AG04450 (cell line): ENCODE measurements at regions not wholly inside any gene's neighbourhood (a gene's known extent, or its start where the extent isn't known, plus 50 kb on each side); places are given as distances from the start of the nearest gene placed in this dataset.

Experiments
- CTCF ChIA-PET: fragments of 300-600, 350-600 bp; formaldehyde crosslinking; extraction: SDS; loops from one replicate; lab custom pipeline; 2022; ENCODE audit warnings: antibody characterized with exemption, inconsistent platforms; lab: Charles Lee
- POLR2A ChIA-PET: fragments of 350-600 bp; formaldehyde crosslinking; extraction: SDS; loops from one replicate; lab custom pipeline; 2021; ENCODE audit warnings: antibody characterized with exemption, inconsistent platforms; lab: Yijun Ruan, JAX
- DNase-seq: peaks from one replicate; pipeline ENCODE4 v3.0.0-alpha.2; 2011; ENCODE audit warnings: low read depth, low spot score
- H3K27ac ChIP-seq: one replicate; pipeline ENCODE4 v1.5.1; 2012; ENCODE audit warnings: low read depth, low read length, control low read depth
- H3K27me3 ChIP-seq: one replicate; pipeline ENCODE4 v1.6.0; 2012; ENCODE audit warnings: low read length; ENCODE audit not compliant: control insufficient read depth, insufficient read depth
- H3K4me3 ChIP-seq: 2 replicates; pipeline ENCODE4 v1.5.1; 2011; ENCODE audit warnings: mild to moderate bottlenecking, low read depth, low read length, control low read depth
- H3K9me3 ChIP-seq: 2 replicates; pipeline ENCODE4 v1.5.1; 2012; ENCODE audit warnings: low read length; ENCODE audit not compliant: control insufficient read depth, insufficient read depth
- TF ChIP-seq, protein P1 (sequence below): IDR thresholded peaks from 2 replicates; pipeline ENCODE4 v1.5.1; 2011; ENCODE audit warnings: low read depth, low read length, control low read depth, inconsistent platforms

DNA sequence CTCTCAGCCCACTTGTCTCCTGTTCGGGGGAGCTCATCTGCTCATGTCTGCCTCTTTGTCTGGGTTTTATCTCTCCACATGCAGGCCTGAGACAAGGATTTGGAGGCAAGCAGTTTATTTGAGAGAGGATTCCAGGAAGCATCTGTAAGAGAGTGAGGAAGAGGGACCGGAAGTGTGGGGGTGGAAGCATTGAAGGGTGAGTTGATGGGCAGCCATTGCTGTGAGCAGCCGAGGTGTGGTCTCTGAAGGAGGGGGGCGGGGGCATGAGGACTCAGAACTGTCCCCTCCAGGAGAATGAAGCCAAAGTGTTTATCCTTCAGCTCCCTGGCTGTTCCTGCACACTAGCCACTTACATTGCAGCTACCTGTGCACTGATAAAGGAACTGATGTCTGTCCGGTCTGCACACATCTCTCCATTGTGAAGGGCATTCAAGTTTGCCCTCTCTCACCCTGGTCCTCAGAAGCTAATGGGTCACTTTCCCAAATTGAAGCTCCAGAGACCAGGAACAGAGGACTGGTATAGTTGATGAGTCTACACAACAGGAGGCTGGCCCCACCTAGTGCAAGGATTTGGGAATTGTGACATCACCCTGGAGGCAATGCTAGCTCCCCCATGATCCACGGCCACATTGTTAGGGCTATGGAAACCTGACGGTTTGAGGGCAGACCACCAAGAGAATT lies 100.5 kb upstream of the FOXA2 start:
- no peak for DNase-seq
- TF ChIP-seq, protein P1, sequence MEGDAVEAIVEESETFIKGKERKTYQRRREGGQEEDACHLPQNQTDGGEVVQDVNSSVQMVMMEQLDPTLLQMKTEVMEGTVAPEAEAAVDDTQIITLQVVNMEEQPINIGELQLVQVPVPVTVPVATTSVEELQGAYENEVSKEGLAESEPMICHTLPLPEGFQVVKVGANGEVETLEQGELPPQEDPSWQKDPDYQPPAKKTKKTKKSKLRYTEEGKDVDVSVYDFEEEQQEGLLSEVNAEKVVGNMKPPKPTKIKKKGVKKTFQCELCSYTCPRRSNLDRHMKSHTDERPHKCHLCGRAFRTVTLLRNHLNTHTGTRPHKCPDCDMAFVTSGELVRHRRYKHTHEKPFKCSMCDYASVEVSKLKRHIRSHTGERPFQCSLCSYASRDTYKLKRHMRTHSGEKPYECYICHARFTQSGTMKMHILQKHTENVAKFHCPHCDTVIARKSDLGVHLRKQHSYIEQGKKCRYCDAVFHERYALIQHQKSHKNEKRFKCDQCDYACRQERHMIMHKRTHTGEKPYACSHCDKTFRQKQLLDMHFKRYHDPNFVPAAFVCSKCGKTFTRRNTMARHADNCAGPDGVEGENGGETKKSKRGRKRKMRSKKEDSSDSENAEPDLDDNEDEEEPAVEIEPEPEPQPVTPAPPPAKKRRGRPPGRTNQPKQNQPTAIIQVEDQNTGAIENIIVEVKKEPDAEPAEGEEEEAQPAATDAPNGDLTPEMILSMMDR: no peak
- ChIA-PET CTCF (interaction anchor here (1.0 to 13.2 kb wide), 6 partner anchors 10 to 656 kb away, joined by 3 to 270 read pairs (median 4); no protein-coding TSS in a partner anchor), POLR2A (interaction anchor here (0.8 kb wide), 1 partner anchor 1080 kb away, joined by 6 read pairs; no protein-coding TSS in a partner anchor)
- H3K27me3 ChIP-seq: no peaks in the 10 kb centered on the region
- H3K27ac ChIP-seq: no peak overlapping the region
- H3K4me3 ChIP-seq: no peak overlapping the region
- no peaks in the 10 kb centered on the region for H3K9me3 ChIP-seq

DNA sequence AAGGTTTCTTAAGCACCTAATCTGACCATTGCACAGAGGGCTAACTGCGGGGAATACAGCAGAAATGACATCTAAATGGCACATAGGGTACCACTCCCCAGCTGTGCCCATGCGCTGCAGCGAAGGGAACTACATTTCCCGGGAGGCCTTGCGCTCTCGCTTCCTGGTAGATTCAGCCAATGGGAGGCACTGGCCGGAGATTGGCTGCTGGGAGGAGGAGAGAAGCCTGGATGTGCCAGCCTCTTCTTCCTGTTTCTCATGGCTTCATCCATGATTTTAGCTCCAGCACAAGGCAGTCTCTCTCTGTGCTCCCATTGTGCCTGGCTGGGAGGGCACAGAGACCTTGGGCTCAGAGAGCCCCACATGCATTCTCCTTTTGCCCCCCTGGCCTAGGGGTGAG lies 101.7 kb upstream of the FOXA2 start:
- peak; percentile 6 for DNase-seq
- Histone ChIP-seq H3K4me3 (no peak overlapping the region), H3K27me3 (no peaks in the 10 kb centered on the region), H3K9me3 (no peaks in the 10 kb centered on the region), H3K27ac (no peak overlapping the region)
- TF ChIP-seq, protein P1: no peak
- CTCF ChIA-PET: interaction anchor here (3.5 to 13.2 kb wide), 2 partner anchors 347 to 655 kb away, joined by 32 to 270 read pairs; no protein-coding TSS in a partner anchor
- POLR2A ChIA-PET: no interaction called here

DNA sequence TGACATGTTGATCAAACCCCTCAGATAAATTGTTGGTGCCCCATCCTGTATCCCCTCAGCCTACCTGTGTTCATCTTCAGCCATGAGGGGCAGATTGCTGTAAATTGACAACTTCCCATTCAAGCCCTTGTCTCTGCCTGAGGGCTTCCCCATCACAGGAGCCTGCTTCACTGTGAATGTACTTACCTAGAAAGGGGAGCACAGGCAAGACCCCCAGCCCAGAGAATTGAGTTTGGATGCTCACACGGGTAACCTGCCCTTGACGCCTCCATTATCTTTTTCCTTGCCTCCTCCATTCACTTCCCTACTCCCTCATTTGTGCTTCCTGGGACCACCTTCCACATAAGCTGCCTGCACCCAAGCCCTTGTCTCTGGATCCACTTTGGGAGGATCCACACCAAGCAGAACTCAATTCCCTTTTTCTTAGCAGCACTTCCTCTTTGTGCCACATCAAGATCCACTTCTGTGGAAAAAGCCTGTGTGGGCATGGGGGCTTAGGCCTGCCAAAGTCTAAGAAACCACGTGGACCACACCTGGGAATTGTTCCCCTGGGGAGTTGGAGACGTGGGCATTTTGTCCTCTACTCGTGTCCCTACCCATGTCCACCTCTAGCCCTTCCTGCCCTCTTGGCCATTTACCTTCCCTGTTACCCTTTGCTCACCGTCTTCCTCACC lies 103.4 kb upstream of the FOXA2 start:
- no peaks in the 10 kb centered on the region; the same call in 1 of the 2 replicates for H3K9me3 ChIP-seq
- no peak overlapping the region for H3K4me3 ChIP-seq
- no peak overlapping the region for H3K27ac ChIP-seq
- POLR2A ChIA-PET: no interaction called here
- DNase-seq: no peak
- CTCF ChIA-PET: interaction anchor here (0.6 to 13.2 kb wide), 3 partner anchors 11 to 662 kb away, joined by 3 to 270 read pairs (median 3); no protein-coding TSS in a partner anchor
- H3K27me3 ChIP-seq: no peaks in the 10 kb centered on the region
- TF ChIP-seq, protein P1: no peak

DNA sequence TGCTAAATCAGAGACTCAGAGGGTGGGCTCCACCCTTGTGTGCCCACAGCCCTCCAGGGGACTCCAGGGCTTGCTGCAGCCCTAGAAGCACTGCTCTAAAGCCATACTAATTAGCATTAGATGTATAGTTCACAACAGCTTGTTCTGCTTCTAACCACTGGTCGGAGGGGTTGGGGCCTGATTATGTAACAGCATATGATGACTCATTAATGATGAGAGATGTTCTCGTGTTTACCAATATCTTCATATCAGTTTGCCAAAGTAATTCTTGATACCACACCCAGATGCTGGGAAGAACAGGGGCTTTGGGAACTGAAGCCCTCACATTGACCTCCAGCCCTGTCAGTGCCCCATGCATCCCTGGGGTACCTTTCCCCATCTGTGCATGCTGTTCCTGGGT lies 104.1 kb upstream of the FOXA2 start:
- TF ChIP-seq, protein P1: no peak
- H3K27ac ChIP-seq: no peak overlapping the region
- no peaks in the 10 kb centered on the region for H3K27me3 ChIP-seq
- no peak overlapping the region for H3K4me3 ChIP-seq
- ChIA-PET POLR2A (no interaction called here), CTCF (interaction anchor here (13.2 kb wide), 1 partner anchor 652 kb away, joined by 270 read pairs; no protein-coding TSS in a partner anchor)
- H3K9me3 ChIP-seq: no peaks in the 10 kb centered on the region; the same call in 1 of the 2 replicates
- no peak for DNase-seq
